Cardiac muscle cell (in vitro differentiated cells and primary cell): ENCODE measurements at regions not wholly inside any gene's neighbourhood (a gene's known extent, or its start where the extent isn't known, plus 50 kb on each side); places are given as distances from the start of the nearest gene placed in this dataset.
A peak's percentile ranks its signal among the peaks of the same experiment; 100 is the strongest.

Experiments used
- DNase-seq, 2 donors: peaks; one replicate each; pipeline versions ENCODE4 v3.0.0 to v3.0.0-alpha.2; 2010 to 2017; ENCODE audit warnings: low read depth in 1 of 2, low spot score in 1 of 2
- H3K27ac ChIP-seq: fragments of 200-600 bp; sonication (generic); 2 replicates; pipeline ENCODE4 v1.5.1; 2016
- H3K27me3 ChIP-seq: fragments of 200-600 bp; sonication (generic); 2 replicates; pipeline ENCODE4 v1.6.0; 2016; ENCODE audit warnings: control low read depth
- H3K36me3 ChIP-seq: fragments of 200-600 bp; sonication (generic); 2 replicates; pipeline ENCODE4 v1.5.1; 2016; ENCODE audit warnings: control low read depth
- H3K4me1 ChIP-seq: fragments of 200-600 bp; sonication (generic); 2 replicates; pipeline ENCODE4 v1.8.1; 2017; ENCODE audit warnings: low read depth, mild to moderate bottlenecking, mixed run types
- H3K4me3 ChIP-seq: fragments of 200-600 bp; sonication (generic); 2 replicates; pipeline ENCODE4 v1.5.1; 2016; ENCODE audit warnings: mild to moderate bottlenecking
- H3K9me3 ChIP-seq: fragments of 200-600 bp; sonication (generic); 2 replicates; pipeline ENCODE4 v1.5.1; 2017; ENCODE audit warnings: low read depth, mild to moderate bottlenecking, control low read depth
- TF ChIP-seq, protein P1 (sequence below): IDR thresholded peaks from 2 replicates; pipeline ENCODE4 v1.5.1; 2012; ENCODE audit warnings: low read depth, mild to moderate bottlenecking, low read length

DNA sequence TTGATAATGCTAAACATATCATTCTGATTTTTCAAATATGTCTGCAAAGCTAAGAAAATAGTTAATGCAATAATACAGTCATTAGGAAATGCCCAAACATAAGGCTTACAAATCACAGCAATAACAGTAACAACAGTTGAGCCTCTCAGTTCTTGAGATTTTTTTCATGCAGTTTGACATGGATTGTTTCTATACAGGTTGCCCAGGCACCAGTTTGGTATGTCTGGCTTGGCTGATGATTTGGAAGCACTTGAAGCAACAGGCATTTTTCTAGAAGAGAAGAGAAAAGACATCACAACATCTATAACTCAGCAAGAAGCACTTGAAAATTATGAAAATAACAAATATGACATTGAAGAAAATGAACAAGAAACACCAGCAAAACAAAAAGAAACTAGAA lies 78.7 kb upstream of the COL6A5 start:
- no peaks in the 10 kb centered on the region for H3K36me3 ChIP-seq
- no peaks in the 10 kb centered on the region for H3K27me3 ChIP-seq
- no peaks in the 10 kb centered on the region for H3K9me3 ChIP-seq
- TF ChIP-seq, protein P1, sequence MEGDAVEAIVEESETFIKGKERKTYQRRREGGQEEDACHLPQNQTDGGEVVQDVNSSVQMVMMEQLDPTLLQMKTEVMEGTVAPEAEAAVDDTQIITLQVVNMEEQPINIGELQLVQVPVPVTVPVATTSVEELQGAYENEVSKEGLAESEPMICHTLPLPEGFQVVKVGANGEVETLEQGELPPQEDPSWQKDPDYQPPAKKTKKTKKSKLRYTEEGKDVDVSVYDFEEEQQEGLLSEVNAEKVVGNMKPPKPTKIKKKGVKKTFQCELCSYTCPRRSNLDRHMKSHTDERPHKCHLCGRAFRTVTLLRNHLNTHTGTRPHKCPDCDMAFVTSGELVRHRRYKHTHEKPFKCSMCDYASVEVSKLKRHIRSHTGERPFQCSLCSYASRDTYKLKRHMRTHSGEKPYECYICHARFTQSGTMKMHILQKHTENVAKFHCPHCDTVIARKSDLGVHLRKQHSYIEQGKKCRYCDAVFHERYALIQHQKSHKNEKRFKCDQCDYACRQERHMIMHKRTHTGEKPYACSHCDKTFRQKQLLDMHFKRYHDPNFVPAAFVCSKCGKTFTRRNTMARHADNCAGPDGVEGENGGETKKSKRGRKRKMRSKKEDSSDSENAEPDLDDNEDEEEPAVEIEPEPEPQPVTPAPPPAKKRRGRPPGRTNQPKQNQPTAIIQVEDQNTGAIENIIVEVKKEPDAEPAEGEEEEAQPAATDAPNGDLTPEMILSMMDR: no peak
- DNase-seq: no peak
- no peaks in the 10 kb centered on the region for H3K4me1 ChIP-seq
- no peak overlapping the region for H3K27ac ChIP-seq
- no peak overlapping the region for H3K4me3 ChIP-seq

DNA sequence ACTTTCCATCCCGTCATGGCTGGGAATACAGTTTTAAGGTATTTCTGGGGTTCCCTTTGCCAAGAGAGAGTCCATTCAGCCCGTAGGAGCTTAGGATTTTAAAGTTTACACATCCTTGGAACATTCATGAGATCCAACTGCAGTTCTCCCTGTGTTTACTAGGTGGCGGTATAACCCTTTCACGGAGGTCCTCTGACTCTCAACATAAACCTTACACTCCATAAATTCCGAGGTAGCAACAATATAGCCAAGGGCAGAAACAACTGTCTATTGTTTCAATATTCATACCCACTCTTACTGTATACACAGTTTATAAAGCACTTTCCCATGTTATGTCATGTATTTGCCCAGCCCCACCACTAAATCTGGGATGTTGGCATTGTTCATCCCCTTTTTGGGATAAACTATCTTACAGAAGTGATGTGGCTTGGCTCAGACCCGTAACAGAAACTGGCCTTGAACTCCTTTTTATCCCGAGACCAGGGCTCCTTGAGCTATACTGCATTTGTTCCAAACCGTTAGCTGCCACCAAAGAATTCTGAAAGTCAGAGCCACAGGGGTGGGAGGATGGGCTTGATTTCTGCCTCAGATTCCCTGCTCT lies 69.2 kb upstream of the COL6A5 start:
- Histone ChIP-seq H3K36me3 (no peaks in the 10 kb centered on the region), H3K4me3 (no peak overlapping the region), H3K9me3 (no peaks in the 10 kb centered on the region), H3K27me3 (peaks cover 3% of the 10 kb centered on the region), H3K4me1 (no peaks in the 10 kb centered on the region), H3K27ac (no peak overlapping the region)
- TF ChIP-seq, protein P1: peak; percentile 94
- DNase-seq: peak; percentile 71 to 80

DNA sequence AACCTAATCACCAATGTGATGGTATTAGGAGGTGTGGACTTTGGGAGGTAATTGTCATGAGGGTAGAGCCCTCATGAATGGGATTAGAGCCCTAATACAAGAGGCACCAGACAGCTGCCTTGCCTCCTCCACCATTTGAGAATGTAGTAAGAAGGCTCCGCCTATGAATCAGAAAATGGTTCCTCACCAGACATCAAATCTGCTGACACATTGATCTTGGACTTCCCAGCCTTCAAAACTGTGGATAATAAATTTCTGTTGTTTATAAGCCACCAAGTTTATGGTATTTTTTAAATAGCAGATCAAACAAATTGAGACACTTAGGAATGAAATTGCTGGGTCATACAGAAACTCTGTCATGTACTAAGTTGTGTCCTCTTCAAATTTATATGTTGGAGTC lies 56.8 kb upstream of the COL6A5 start:
- Histone ChIP-seq H3K4me1 (no peaks in the 10 kb centered on the region), H3K4me3 (no peak overlapping the region), H3K9me3 (no peaks in the 10 kb centered on the region), H3K27me3 (peaks cover 5% of the 10 kb centered on the region), H3K36me3 (no peaks in the 10 kb centered on the region), H3K27ac (no peak overlapping the region)
- TF ChIP-seq, protein P1: no peak
- no peak for DNase-seq

DNA sequence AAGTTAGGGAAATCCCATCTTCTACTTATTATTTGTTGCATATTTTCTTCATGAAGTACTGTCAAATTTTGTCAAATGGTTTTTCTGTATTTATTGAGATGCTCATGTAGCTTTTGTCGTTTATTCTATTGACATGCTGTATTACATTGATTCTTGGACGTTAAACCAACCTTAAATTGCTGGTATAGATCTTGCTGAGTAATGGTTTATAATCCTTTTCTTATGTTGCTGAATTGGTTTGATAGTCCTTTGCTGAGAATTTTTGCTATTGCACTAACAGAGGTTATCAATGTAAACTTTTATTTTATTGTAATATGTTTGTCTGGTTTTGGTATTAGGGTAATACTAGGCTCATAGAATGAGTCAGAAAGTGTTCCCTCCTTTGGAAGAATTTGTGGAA lies 54.3 kb upstream of the COL6A5 start:
- Histone ChIP-seq H3K27me3 (peaks cover 5% of the 10 kb centered on the region), H3K27ac (no peak overlapping the region), H3K4me1 (no peaks in the 10 kb centered on the region), H3K36me3 (no peaks in the 10 kb centered on the region), H3K9me3 (no peaks in the 10 kb centered on the region), H3K4me3 (no peak overlapping the region)
- TF ChIP-seq, protein P1: no peak
- no peak for DNase-seq

DNA sequence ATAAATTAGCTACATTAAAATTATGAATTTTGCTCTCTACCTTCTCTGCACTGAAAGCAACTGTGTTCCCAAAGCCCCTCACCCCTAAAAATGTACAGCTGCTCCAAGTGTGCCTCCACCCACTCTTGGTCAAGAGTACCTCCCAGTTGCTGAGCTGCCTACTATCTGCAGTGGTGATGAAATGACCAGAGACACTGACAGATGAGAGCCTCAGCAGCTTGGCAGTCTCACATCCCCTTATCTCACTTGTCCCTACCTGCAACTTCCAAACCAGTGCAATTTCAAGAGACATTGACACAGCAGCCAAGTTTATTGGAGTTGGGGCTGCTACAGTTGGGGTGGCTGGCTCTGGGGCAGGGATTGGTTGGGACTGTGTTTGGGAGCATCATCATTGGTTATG lies 52.2 kb upstream of the COL6A5 start:
- TF ChIP-seq, protein P1: no peak
- Histone ChIP-seq H3K36me3 (no peaks in the 10 kb centered on the region), H3K4me3 (no peak overlapping the region), H3K27me3 (peaks cover 5% of the 10 kb centered on the region), H3K9me3 (no peaks in the 10 kb centered on the region), H3K4me1 (no peaks in the 10 kb centered on the region), H3K27ac (no peak overlapping the region)
- no peak for DNase-seq
